ENCODE measurements at regions not wholly inside any gene's neighbourhood (a gene's known extent, or its start where the extent isn't known, plus 50 kb on each side); places are given as distances from the start of the nearest gene placed in this dataset.

- no peak for DNase-seq
Measured at GRCh38 chr18:25810736-25811135, 279.7 kb downstream of the SS18 start.

DNA sequence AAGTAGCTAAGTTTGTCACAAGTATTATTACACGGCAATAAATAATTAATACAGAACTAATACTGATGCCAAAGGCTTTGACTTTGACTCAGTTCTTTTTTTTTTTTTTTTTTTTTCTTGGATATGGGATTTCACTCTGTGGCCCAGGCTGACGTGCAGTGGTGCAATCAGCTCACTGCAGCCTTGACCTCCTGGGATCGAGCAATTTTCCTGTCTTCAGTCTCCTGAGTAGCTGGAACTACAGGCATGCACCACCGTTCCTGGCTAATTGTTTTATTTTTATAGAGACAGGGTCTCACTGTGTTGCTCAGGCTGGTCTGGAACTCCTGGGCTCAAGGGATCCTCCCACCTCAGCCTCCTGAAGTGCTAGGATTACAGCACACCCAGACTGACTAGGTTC, 284.5 kb downstream of the SS18 start:
- DNase-seq: no peak

- DNase-seq: no peak
Measured at GRCh38 chr18:25805323-25805722, 285.1 kb downstream of the SS18 start.

DNA sequence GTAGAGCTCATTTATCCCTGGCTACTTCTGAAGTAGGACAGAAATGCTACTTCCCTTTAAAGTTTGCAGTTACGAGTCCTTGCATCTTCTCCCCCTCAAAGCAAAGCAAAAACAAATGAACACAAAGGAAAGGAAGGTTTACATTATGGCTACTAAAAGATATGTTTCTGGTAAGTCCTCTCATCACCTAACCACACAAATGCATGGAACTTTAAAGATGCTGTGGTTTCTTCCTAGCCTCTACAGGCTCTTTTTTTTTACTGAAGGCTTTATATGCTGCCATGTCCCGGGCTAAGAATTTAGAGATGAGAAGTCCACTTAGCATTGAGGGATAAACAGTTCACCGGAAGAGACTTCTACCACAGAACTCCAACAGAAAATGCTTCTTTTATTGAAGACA, 291.2 kb downstream of the SS18 start:
- no peak for DNase-seq

- no peak for DNase-seq
Measured at GRCh38 chr18:25798046-25798445, 292.4 kb downstream of the SS18 start.

- peak; percentile 31 for DNase-seq
Measured at GRCh38 chr18:25795213-25795612, 295.2 kb downstream of the SS18 start.

- DNase-seq: no peak
Measured at GRCh38 chr18:25787276-25787675, 303.1 kb downstream of the SS18 start.

DNA sequence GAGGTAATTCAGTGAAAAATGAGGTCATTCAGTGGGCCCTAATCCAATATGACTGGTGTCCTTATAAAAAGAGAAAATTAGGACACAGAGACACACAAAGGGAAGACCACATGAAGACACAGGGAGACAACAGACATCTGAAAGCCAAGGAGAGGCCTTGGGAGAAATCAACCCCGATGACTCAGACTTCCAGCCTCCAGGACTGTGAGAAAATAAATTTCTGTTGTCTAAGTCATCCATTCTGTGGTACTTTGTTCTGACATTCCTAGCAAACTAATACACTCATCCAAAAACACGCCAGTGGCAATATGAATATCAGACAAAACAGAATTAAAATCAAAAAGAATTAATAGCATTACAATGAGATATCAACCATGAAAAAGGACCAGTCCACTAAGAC, 303.7 kb downstream of the SS18 start:
- DNase-seq: no peak

DNA sequence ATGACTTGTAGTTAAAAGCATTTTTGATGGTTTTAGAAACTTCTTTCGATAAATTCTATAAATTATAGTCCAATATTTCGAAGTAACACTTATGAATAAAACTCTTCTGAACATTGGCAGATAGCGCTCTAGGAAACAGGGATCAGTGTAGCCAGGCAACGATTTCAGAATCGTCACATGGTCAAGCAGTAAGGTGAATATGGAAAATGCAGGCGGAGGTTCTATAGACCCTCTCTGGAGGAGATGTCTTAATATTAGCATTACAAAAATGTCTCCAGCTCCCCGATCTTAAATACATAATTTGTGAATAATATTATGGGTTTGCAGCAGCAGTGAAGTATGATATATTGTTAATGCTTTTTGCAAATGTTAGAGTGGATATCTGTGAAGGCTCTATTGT, 310.3 kb downstream of the SS18 start:
- no peak for DNase-seq

DNA sequence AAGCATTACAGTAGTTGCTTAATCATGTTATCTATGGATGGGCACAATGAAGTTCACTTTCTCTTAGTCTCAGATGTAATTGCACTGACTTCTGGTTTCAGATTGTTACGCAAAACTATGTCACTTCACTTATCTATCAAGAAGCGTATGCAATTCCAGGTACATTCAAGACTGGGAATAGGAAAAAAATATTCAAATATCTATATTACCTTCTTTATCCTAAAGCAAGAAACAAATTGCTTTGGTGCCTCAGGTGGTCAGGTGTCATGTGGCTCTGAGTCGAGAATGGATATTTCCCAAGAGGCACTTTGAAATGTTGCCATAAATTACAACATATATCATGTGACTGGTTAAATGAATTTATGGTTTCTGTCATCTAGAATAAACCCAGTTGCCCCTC, 318.6 kb downstream of the SS18 start:
- DNase-seq: no peak

DNA sequence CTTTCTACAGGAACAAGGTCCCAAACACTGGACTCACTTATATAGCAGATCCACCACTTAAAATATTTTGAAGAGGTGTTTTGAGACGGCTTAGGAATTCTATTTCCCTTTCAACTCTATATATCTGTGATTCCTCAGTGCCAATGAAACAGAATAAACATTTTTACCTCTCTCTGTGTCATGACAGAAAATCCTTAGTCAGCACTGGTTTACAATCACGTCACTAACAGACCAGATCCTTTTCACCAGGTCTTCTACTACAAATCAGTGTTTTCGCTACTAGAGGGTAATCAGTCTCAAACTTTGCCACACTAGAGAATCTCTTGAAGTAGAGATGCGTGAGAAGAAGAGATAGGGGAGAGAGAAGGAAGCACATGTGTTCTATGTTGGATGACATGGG, 325.6 kb downstream of the SS18 start:
- DNase-seq: no peak

- DNase-seq: no peak
Measured at GRCh38 chr18:25759111-25759510, 331.3 kb downstream of the SS18 start.

- no peak for DNase-seq
Measured at GRCh38 chr18:25743646-25744151, 346.7 kb downstream of the SS18 start.

DNA sequence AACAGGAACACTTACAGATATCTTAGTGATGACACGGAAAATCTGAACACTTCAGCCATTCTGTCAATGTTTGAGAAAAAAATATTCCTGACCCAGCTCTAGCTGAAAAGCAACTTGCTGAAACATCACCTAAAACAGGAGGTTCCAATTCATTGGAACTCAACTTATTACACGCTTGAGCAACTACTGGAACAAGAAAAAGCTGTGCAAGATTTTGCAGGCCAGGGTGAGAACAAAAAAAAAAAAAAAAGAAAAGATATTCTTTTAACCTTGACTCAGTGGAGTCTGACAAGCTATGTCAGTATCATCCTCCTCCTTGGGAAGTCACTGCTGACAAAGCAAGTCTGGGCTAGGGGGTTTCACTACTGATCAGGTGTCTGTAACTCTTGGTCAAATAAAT, 351.0 kb downstream of the SS18 start:
- DNase-seq: no peak

DNA sequence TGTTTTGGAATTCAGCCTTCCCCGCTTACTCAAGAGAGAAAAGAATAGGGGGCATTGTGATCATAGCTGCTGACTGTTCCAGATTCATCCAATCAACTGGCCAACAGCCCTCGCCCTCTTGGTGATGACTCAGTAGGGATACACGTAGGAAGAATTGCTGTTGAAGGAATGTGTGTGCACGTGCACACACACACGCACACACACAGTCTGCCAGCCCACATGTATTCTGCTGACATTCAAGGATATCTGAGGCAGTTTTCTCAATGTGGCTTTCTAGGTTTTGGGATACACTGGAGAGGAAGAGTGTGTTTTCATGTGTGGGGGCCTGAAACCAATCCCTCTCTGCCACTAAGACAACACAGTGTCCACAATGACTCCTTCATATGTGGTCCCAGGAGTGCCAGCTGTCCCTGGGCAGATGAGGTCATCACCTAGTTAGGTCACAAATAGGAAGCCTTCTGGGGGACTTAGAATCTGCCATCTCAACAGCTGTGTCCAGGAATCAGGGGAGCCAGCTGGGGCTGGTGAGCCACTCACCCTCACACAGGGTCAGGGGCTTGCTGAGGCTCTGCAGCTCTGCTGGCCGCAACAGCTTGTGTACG, 352.6 kb downstream of the SS18 start:
- DNase-seq: peak; percentile 19

DNA sequence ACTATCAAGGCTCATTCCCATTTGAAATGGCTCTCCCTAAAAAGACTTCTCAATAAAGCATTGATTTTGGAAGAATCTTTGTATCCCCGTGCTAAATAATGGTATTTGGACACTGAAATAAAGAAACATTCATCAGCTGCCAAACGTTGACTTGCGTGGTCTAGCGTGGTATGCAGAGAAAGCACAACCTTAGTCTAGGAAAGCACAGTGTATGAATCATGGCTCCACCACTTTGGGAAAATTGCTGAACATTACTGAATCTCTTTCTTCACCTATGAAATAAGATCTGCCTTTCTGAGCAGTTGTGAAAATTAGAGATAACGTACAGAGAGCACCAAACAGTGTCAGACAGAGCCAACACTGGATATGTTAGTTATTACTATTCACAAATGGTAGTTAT, 353.9 kb downstream of the SS18 start:
- DNase-seq: no peak

DNA sequence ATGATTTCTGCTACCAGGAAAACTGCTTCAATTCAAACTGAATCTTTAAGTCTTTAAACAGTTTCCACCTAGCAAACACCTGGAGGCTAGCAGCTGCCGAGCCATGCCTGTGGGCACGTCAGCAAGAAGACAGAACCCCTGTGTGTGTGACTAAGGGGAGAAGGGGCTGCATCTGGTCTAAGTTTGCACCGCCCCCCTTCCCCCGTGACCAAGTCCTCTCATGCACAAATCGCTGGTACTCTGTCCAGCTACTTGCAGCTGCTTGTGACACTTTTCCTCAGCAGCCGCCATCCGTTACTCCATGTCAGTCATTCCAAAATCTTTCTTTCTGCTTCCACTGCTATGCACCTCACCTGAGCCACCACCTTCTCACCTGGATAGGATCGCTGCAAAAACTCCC, 355.0 kb downstream of the SS18 start:
- no peak for DNase-seq

DNA sequence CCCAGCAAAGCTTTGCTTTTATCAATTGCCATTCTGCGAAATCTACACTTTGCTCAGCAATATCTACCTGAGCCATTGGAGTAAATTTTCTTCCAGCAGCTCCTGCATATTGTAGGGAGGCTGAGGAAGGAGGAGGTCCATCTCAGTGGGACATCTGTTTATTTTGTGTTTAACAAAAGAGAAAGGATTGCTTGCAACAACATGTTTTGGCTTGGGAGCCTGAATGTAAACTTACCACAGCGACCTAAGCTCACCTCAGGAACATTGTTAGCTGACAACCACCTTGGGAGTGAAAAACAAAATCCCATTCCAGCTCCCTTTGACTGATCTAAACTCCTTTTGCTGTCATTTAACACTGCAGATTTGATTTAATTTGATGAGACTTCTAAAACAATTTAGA, 356.1 kb downstream of the SS18 start:
- no peak for DNase-seq

DNA sequence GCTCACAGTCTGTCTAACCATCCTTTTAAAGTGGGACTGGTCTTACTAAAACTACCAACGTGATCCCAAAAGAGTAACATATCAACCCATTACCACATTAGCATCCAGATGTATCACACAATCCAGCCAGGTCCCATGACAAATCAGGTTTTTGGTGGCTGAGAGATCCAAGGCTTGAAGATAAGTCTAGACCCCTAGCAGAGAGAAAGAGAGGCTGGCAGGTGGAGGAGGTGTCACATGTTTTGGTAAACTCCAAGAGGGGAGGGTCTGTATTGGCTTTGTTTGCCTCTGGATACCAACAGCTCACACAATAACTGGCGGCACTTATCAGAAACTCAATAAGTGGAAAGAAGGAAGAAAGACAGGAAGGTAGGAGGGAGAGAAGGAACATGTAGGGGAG, 357.6 kb downstream of the SS18 start:
- no peak for DNase-seq

GRCh38 chr18:25729072-25729471, 361.3 kb downstream of the SS18 start:
- DNase-seq: no peak

GRCh38 chr18:25727281-25727985, 363.0 kb downstream of the SS18 start:
- no peak for DNase-seq

DNA sequence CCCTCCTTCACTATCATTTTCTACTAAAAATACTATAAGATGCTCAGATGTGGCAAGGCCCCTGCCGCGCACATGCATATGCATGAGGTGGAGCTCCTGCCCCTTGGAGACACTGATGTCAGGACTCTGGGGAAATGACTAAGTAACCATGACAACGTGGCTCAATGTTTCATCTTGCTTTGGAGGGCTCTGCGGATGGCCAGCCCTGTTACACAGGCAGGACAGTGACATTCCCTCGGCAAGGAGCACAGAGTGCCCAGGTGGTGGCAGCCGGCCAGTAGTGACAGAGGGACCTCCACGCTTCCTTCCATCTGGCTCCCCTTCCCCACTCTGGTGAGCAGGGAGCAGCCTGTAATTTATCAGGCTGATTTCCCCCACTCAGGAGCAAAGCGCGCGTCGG, 364.1 kb downstream of the SS18 start:
- DNase-seq: peak; percentile 12

- no peak for DNase-seq
Measured at GRCh38 chr18:25725501-25725900, 364.9 kb downstream of the SS18 start.

- DNase-seq: no peak
Measured at GRCh38 chr18:25724997-25725396, 365.4 kb downstream of the SS18 start.

GRCh38 chr18:25724121-25724520, 366.3 kb downstream of the SS18 start:
- no peak for DNase-seq
